ENCODE measurements at regions not wholly inside any gene's neighbourhood (a gene's known extent, or its start where the extent isn't known, plus 50 kb on each side); places are given as distances from the start of the nearest gene placed in this dataset.
"Not testable (repeated sequence)": the region's sequence is repeated elsewhere in the genome, so short reads cannot be mapped to it uniquely, and the experiment has no call there.

DNA sequence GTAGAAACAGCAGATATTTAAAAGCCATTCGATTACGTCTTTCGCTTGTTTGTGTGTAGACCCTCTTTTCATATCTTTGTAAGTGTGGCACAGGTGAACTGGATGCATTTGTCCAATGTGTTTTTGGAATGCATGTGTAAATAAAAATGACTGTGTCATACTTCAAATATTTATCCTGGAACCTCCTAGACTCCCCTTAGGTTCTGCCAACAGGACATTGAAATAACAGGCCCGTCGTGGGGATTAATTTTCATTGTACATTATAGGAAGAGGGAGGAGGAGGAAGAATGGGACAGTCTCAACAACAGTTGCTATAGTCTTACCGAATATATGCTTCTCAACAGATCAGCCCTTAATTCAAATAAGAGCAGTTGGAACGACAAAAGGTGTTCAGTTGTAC is 95.8 kb downstream of the PRKAB2 start:
- H3K4me3 ChIP-seq (ENCODE audit: low read length), result no peak overlapping the region
- H2AFZ ChIP-seq (ENCODE audit: low read depth, low read length), result no peak overlapping the region
- H3K27me3 ChIP-seq (ENCODE audit: low read depth, low read length), result peaks cover 5% of the 10 kb centered on the region; the same call in 1 of the 2 replicates

GRCh38 chr1:147072482-147073432 is 99.5 kb downstream of the PRKAB2 start:
- no peak overlapping the region for H3K9ac ChIP-seq (ENCODE audit: low read length)
- H2AFZ ChIP-seq (ENCODE audit: low read depth, low read length), result no peak overlapping the region
- H4K20me1 ChIP-seq (ENCODE audit: insufficient read depth, low read length), result no peaks in the 10 kb centered on the region
- no peaks in the 10 kb centered on the region for H3K4me1 ChIP-seq (ENCODE audit: low read length)
- no peak overlapping the region for H3K4me2 ChIP-seq (ENCODE audit: low read length)
- TF ChIP-seq, protein P1, sequence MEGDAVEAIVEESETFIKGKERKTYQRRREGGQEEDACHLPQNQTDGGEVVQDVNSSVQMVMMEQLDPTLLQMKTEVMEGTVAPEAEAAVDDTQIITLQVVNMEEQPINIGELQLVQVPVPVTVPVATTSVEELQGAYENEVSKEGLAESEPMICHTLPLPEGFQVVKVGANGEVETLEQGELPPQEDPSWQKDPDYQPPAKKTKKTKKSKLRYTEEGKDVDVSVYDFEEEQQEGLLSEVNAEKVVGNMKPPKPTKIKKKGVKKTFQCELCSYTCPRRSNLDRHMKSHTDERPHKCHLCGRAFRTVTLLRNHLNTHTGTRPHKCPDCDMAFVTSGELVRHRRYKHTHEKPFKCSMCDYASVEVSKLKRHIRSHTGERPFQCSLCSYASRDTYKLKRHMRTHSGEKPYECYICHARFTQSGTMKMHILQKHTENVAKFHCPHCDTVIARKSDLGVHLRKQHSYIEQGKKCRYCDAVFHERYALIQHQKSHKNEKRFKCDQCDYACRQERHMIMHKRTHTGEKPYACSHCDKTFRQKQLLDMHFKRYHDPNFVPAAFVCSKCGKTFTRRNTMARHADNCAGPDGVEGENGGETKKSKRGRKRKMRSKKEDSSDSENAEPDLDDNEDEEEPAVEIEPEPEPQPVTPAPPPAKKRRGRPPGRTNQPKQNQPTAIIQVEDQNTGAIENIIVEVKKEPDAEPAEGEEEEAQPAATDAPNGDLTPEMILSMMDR (IDR thresholded peaks at IDR 0.05; ENCODE audit: low read depth, low read length), result no peak
- no peak for TF ChIP-seq EZH2phosphoT487 (IDR thresholded peaks at IDR 0.05; ENCODE audit: low read depth)
- H3K27me3 ChIP-seq (ENCODE audit: low read depth, low read length), result no peaks in the 10 kb centered on the region
- H3K4me3 ChIP-seq (ENCODE audit: low read length), result no peak overlapping the region
- no peaks in the 10 kb centered on the region for H3K9me3 ChIP-seq (ENCODE audit: insufficient read depth, low read length)
- no peak overlapping the region for H3K27ac ChIP-seq (ENCODE audit: low read length)
- no peaks in the 10 kb centered on the region for H3K36me3 ChIP-seq (replicated peaks; ENCODE audit: low read depth, low read length)
- H3K79me2 ChIP-seq (ENCODE audit: low read length), result no peaks in the 10 kb centered on the region

More for the DNA sequence above, 95.8 kb downstream of the PRKAB2 start:
- Histone ChIP-seq H3K36me3 (replicated peaks; ENCODE audit: low read depth, low read length) (no peaks in the 10 kb centered on the region), H3K27ac (ENCODE audit: low read length) (no peak overlapping the region), H3K9me3 (ENCODE audit: insufficient read depth, low read length) (peaks cover 5% of the 10 kb centered on the region; the same call in 1 of the 2 replicates), H4K20me1 (ENCODE audit: insufficient read depth, low read length) (no peaks in the 10 kb centered on the region), H3K4me2 (ENCODE audit: low read length) (no peak overlapping the region), H3K4me1 (ENCODE audit: low read length) (no peaks in the 10 kb centered on the region), H3K9ac (ENCODE audit: low read length) (no peak overlapping the region), H3K79me2 (ENCODE audit: low read length) (no peaks in the 10 kb centered on the region)
- no peak for TF ChIP-seq EZH2phosphoT487 (IDR thresholded peaks at IDR 0.05; ENCODE audit: low read depth)
- TF ChIP-seq, protein P1 (IDR thresholded peaks at IDR 0.05; ENCODE audit: low read depth, low read length), result no peak

GRCh38 chr1:147071142-147071541 is 101.1 kb downstream of the PRKAB2 start:
- Histone ChIP-seq H3K27me3 (ENCODE audit: low read depth, low read length) (no peaks in the 10 kb centered on the region), H3K4me3 (ENCODE audit: low read length) (no peak overlapping the region), H3K9me3 (ENCODE audit: insufficient read depth, low read length) (no peaks in the 10 kb centered on the region), H3K27ac (ENCODE audit: low read length) (no peak overlapping the region), H2AFZ (ENCODE audit: low read depth, low read length) (no peak overlapping the region), H3K4me2 (ENCODE audit: low read length) (no peak overlapping the region), H3K4me1 (ENCODE audit: low read length) (no peaks in the 10 kb centered on the region), H4K20me1 (ENCODE audit: insufficient read depth, low read length) (no peaks in the 10 kb centered on the region), H3K79me2 (ENCODE audit: low read length) (no peaks in the 10 kb centered on the region), H3K36me3 (replicated peaks; ENCODE audit: low read depth, low read length) (no peaks in the 10 kb centered on the region), H3K9ac (ENCODE audit: low read length) (no peak overlapping the region)
- TF ChIP-seq, protein P1 (IDR thresholded peaks at IDR 0.05; ENCODE audit: low read depth, low read length), result no peak
- no peak for TF ChIP-seq EZH2phosphoT487 (IDR thresholded peaks at IDR 0.05; ENCODE audit: low read depth)

DNA sequence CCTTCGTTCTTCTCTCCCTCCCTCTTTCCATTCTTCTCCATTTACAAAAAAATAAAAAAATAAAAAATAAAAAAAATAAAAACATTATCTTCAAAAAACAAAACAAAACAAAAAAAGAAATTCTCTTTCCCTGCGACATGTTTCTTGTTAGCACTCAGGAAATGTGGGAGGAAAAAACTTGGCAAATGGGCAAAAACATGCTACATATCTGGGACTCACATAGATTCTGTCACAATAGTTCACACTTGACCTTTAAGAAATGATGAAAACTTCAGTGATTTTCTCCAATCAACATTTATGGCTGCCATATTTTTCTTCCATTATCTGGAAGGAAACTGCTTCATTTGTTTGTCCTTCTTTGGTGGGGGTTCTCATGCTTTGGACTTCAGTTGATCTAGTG is 109.3 kb downstream of the PRKAB2 start:
- no peaks in the 10 kb centered on the region for H3K4me1 ChIP-seq (ENCODE audit: low read length)
- H3K27me3 ChIP-seq (ENCODE audit: low read depth, low read length), result no peaks in the 10 kb centered on the region
- TF ChIP-seq EZH2phosphoT487 (IDR thresholded peaks at IDR 0.05; ENCODE audit: low read depth), result no peak
- TF ChIP-seq, protein P1 (IDR thresholded peaks at IDR 0.05; ENCODE audit: low read depth, low read length), result no peak

GRCh38 chr1:147061880-147062279 is 110.4 kb downstream of the PRKAB2 start:
- not testable (repeated sequence) for H3K36me3 ChIP-seq (replicated peaks; ENCODE audit: low read depth, low read length)

More for the DNA sequence above, 109.3 kb downstream of the PRKAB2 start:
- no peaks in the 10 kb centered on the region for H3K9me3 ChIP-seq (ENCODE audit: insufficient read depth, low read length)
- H3K9ac ChIP-seq (ENCODE audit: low read length), result no peak overlapping the region
- no peaks in the 10 kb centered on the region for H3K79me2 ChIP-seq (ENCODE audit: low read length)
- no peak overlapping the region for H3K4me2 ChIP-seq (ENCODE audit: low read length)
- H3K27ac ChIP-seq (ENCODE audit: low read length), result no peak overlapping the region
- H3K4me3 ChIP-seq (ENCODE audit: low read length), result no peak overlapping the region
- no peaks in the 10 kb centered on the region for H3K36me3 ChIP-seq (replicated peaks; ENCODE audit: low read depth, low read length)
- H2AFZ ChIP-seq (ENCODE audit: low read depth, low read length), result no peak overlapping the region
- no peaks in the 10 kb centered on the region for H4K20me1 ChIP-seq (ENCODE audit: insufficient read depth, low read length)

More at GRCh38 chr1:147061880-147062279, 110.4 kb downstream of the PRKAB2 start:
- H3K9me3 ChIP-seq (ENCODE audit: insufficient read depth, low read length); H3K4me2 ChIP-seq (ENCODE audit: low read length); H3K27me3 ChIP-seq (ENCODE audit: low read depth, low read length); H3K27ac ChIP-seq (ENCODE audit: low read length); H4K20me1 ChIP-seq (ENCODE audit: insufficient read depth, low read length); H3K4me3 ChIP-seq (ENCODE audit: low read length); H2AFZ ChIP-seq (ENCODE audit: low read depth, low read length); H3K4me1 ChIP-seq (ENCODE audit: low read length); H3K9ac ChIP-seq (ENCODE audit: low read length); H3K79me2 ChIP-seq (ENCODE audit: low read length): not testable (repeated sequence)
